Activated CD8-positive, alpha-beta memory T cell treated with anti-CD3 and anti-CD28 coated beads for 36 hours (primary cell): ENCODE measurements at regions not wholly inside any gene's neighbourhood (a gene's known extent, or its start where the extent isn't known, plus 50 kb on each side); places are given as distances from the start of the nearest gene placed in this dataset.
"Not testable (repeated sequence)": the region's sequence is repeated elsewhere in the genome, so short reads cannot be mapped to it uniquely, and the experiment has no call there.

ENCODE experiments used
- CTCF ChIA-PET: fragments of 350-600 bp; sonication (Branson Sonifier 250); formaldehyde crosslinking; loops from one replicate; lab custom pipeline; 2021; ENCODE audit warnings: antibody characterized with exemption; lab: Charles Lee
- POLR2A ChIA-PET: fragments of 350-600 bp; sonication (Branson Sonifier 250); formaldehyde crosslinking; loops from one replicate; lab custom pipeline; 2021; ENCODE audit warnings: antibody characterized with exemption; lab: Charles Lee

GRCh38 chr11:37394236-37394870, 796.3 kb upstream of the RAG2 start:
- ChIA-PET POLR2A (no interaction called here), CTCF (no interaction called here)

DNA sequence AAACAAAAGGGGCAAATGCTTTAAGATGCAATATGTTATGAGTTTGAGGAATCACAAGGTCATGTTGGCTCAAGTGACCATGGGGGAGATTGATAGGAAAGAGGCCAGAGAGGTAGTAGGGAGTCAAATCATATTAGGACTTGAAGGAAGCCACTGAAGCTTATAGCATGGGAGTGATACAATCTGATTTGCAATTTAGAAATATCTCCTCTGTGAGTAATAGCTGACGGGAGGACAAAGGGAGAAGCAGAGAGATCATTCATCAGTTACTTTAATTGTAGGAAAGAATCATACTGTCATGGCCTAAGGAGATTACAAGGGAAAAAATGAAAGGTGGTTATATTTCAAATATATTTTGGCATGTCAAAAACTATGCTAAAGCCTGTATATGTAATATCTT, 793.6 kb upstream of the RAG2 start:
- ChIA-PET POLR2A (no interaction called here), CTCF (no interaction called here)

- POLR2A ChIA-PET = no interaction called here
- CTCF ChIA-PET = no interaction called here
These were observed 792.6 kb upstream of the RAG2 start for GRCh38 chr11:37390576-37391083.

DNA sequence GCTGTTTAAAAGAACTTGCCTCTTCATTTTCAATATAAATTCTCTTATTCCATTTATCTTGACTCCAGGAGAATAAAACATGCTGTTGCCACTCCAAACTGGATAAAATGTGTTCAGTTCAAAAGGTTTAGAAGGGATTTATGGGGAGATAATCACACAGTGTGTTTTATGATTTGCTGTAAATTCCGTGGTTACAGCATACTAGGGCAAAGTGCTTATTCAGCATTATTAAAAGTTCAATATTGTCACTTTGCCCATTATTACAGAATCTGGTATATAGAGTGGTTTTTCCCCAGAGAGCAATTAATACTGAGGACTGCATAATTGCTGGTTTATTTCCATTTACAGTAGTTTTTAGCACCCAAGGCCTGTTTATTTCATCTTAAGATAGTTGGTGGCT, 780.9 kb upstream of the RAG2 start:
- ChIA-PET CTCF (no interaction called here), POLR2A (no interaction called here)

GRCh38 chr11:37372667-37373066, 774.6 kb upstream of the RAG2 start:
- CTCF ChIA-PET = no interaction called here
- POLR2A ChIA-PET = no interaction called here

GRCh38 chr11:37371346-37371970, 773.4 kb upstream of the RAG2 start:
- ChIA-PET CTCF (no interaction called here), POLR2A (no interaction called here)

DNA sequence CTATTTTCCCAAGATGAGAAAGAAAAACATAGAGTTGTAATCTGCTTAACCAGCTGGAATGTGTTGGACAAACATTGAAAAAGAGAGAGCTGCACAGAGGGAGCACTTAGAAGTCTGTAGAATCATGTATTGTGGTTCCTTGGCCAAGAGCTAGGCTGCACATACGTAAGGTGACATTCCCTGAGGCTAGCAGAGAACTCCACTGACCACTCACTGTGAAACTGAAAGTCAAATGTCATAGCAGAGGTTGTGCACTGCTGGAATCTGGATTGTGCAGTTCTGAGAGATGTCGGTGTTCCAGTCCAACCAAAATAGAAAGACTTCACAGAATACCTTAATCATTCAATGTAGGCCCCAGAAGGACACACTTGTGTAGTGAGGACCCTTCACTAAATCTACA, 772.8 kb upstream of the RAG2 start:
- ChIA-PET POLR2A (no interaction called here), CTCF (no interaction called here)

DNA sequence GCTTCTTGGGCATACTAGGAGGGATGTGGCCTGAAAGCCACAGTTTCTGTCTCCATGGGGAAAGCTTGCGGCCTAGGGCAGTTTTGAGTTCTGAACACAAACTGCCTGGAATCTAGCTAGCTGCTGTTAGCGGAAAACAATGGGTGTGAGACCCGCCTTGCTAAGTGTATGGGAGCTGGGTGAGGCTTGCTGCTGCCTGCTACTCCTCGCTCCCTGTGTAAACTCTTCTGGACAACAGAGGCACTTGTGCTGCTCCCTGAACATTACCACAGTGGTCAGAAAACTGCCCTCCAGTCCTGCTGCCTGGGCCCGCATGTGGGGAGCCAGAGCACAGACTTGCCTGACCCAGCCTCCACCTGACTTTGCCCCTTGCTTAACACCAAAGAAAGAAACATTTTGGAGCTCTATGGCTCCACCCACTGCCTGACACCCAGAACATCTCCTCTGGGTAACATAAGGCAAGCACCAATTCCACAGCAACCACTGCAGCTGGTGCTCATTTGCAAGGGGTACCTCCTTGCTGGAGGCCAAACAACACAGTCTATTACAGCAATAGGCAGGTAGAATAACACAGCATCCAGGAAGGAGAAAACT, 766.3 kb upstream of the RAG2 start:
- CTCF ChIA-PET = interaction anchor here (0.6 kb wide), 1 partner anchor 225 kb away, joined by 4 read pairs; no protein-coding TSS in a partner anchor
- POLR2A ChIA-PET = no interaction called here

DNA sequence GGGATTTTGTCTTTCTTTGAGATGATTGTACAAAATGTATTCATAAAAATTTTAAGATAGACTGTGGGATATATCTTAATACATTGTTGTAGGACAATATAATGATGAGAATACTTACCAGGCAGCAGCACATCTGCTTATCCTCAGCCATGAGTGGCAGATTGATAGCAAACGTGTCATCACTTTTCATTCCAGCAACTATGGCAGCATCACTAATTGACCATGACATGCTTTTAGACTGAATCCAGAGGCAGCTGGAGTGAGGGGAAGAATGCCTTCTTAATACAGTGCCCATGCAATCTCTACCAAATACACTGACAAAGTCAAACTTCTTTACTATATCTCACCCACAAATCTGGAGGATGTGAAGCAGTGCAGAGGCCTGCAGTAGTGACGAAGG, 755.2 kb upstream of the RAG2 start:
- ChIA-PET CTCF (no interaction called here), POLR2A (no interaction called here)

DNA sequence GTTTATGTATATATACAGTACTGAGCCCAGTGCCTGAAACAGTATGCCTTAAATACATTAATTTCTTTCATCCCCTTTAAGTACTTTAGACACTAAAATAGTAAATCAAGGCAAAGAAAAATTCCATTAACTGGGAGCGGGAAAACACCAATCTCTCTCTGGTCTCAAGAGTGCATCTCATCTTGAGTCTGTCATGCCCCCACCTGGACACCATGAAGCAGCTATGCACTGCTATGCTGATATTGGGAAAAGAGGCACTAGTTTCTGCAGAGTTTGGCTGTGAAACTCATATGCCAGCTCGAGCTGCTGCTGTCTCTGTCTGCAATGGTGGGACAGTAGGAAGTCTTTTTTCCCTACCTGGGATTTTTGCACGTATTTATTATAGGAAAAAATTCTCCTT, 754.4 kb upstream of the RAG2 start:
- POLR2A ChIA-PET = no interaction called here
- CTCF ChIA-PET = no interaction called here

- ChIA-PET CTCF (no interaction called here), POLR2A (no interaction called here)
These were observed 745.3 kb upstream of the RAG2 start for GRCh38 chr11:37343290-37343689.

DNA sequence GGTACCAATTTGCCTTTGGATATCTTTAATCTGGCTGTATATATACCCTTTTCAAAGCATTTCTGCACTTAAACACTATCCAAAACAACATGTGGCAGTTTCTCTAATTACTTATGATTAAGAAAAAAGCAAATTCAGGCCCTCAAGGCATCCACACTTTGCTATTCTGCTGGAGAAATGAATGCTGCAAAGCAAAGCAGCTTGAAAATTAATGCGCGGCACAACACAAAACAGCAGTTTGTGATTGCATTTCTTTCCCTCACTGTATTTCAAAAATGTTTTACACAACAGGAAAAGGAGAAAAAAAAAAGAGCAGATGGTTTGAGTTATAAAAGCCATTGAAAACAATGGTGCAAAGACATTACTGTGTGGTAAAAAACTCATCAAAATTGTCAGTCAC, 738.4 kb upstream of the RAG2 start:
- POLR2A ChIA-PET = no interaction called here
- CTCF ChIA-PET = no interaction called here

- ChIA-PET POLR2A (no interaction called here), CTCF (no interaction called here)
These were observed 735.3 kb upstream of the RAG2 start for GRCh38 chr11:37333345-37333744.

DNA sequence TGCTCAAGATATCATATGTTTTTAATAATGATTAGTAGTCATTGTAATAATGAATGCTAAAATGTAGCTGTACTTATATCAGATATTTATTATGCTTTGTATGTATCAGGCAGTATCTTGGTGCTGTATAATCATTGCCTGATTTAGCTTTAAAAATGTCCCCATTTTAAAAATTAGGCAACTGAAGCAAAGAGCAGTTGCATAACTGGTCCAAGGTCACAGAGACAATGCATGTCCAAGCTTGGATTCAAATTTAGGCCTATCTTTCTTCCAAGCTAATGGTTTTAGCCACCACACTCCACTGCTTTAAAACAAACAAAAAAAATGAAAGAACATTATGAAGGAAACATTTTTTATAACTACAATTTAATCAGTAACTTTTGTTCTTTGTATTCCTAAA, 725.8 kb upstream of the RAG2 start:
- POLR2A ChIA-PET = no interaction called here

GRCh38 chr11:37322333-37323194, 724.5 kb upstream of the RAG2 start:
- POLR2A ChIA-PET = no interaction called here
- CTCF ChIA-PET = no interaction called here

More for the DNA sequence above, 725.8 kb upstream of the RAG2 start:
- CTCF ChIA-PET = no interaction called here

DNA sequence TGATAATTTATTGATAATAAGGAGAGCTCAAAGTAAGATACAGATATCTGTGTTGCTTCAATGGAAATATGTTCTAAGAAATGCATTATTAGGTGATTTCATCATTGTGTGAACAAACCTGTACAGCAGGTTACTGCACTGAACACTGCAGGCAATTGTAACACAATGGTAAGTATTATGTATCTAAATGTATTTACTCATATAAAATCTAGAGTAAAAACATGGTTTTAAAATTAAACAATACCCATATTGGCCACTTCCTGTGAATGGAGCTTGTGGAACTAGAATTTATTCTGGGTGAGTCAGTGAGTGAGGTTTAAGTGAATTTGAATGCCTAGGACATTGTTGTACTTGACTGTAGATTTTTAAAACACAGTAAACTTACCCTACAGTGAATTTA, 722.9 kb upstream of the RAG2 start:
- POLR2A ChIA-PET = no interaction called here
- CTCF ChIA-PET = no interaction called here

DNA sequence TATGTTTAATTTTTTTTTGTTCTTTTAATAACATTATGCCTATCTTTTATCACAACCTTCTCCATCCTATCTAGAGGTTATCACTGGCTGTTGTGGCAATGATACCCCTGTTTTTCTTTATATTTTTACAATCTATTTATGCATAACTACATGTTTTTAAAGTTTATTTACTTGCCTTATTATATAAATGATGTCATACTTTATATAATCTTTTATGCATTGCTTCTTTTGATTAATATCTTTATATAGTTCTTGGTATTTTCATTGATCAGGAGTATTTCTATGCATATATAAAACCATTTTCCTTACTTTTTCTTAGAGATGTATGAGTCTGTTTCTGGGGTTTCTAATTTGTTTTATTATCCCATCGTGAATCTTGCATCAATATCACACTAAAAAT, 719.8 kb upstream of the RAG2 start:
- ChIA-PET CTCF (no interaction called here), POLR2A (no interaction called here)

GRCh38 chr11:37313266-37313665, 715.2 kb upstream of the RAG2 start:
- ChIA-PET POLR2A (no interaction called here), CTCF (no interaction called here)

DNA sequence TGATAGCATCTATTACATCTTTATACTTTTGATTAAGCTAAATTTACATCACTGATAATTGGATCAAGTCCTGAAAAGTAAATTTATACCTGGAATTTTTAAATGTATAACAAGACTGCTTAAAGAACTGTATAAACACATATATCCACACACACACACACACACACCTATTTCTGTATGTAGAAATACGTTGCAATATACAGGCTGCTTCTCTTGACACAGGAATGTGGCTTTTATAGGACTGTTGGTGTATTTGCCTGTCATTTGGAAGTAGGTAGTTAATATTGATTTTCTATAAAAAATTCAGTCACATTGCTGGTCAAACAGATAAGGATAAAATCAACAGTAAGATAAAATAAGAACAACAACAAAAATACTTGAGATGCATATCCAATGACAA, 708.5 kb upstream of the RAG2 start:
- ChIA-PET CTCF (no interaction called here), POLR2A (no interaction called here)

GRCh38 chr11:37301405-37301804, 703.4 kb upstream of the RAG2 start:
- CTCF ChIA-PET, POLR2A ChIA-PET: not testable (repeated sequence)
